Progenitor cell of endocrine pancreas (in vitro differentiated cells): ENCODE measurements at regions not wholly inside any gene's neighbourhood (a gene's known extent, or its start where the extent isn't known, plus 50 kb on each side); places are given as distances from the start of the nearest gene placed in this dataset.

Experiments
- DNase-seq: peaks from one replicate; pipeline ENCODE4 v3.0.0; 2021; ENCODE audit warnings: low spot score; ENCODE audit not compliant: unreplicated experiment
- H3K27ac Mint-ChIP-seq: 2 replicates; pipeline ENCODE4 v1.8.0; 2021; ENCODE audit warnings: mild to moderate bottlenecking, moderate library complexity, mixed read lengths
- H3K27me3 Mint-ChIP-seq: 2 replicates; pipeline ENCODE4 v1.8.0; 2021; ENCODE audit warnings: mixed read lengths
- H3K36me3 Mint-ChIP-seq: 2 replicates; pipeline ENCODE4 v1.8.0; 2022; ENCODE audit warnings: mixed read lengths; ENCODE audit not compliant: insufficient read depth
- H3K4me1 Mint-ChIP-seq: 2 replicates; pipeline ENCODE4 v1.8.0; 2021; ENCODE audit warnings: low read depth, mixed read lengths
- H3K4me3 Mint-ChIP-seq: 2 replicates; pipeline ENCODE4 v1.8.0; 2021; ENCODE audit warnings: low read depth, mild to moderate bottlenecking, moderate library complexity, mixed read lengths
- H3K9me3 Mint-ChIP-seq: 2 replicates; pipeline ENCODE4 v1.8.0; 2021; ENCODE audit warnings: low read depth, mixed read lengths
- TF ChIP-seq, protein P1 (sequence below): fragments of 200-600 bp; sonication (generic); IDR thresholded peaks from one replicate; pipeline ENCODE4 v1.5.0; 2021; ENCODE audit warnings: antibody characterized with exemption, mild to moderate bottlenecking; ENCODE audit not compliant: unreplicated experiment

GRCh38 chrX:36930491-36930890 lies 77.7 kb upstream of the FAM47C start:
- Mint-ChIP-seq H3K27ac (no peak overlapping the region), H3K9me3 (peaks cover 46% of the 10 kb centered on the region), H3K36me3 (no peaks in the 10 kb centered on the region), H3K4me1 (no peaks in the 10 kb centered on the region), H3K27me3 (no peaks in the 10 kb centered on the region), H3K4me3 (no peak overlapping the region)
- TF ChIP-seq, protein P1, sequence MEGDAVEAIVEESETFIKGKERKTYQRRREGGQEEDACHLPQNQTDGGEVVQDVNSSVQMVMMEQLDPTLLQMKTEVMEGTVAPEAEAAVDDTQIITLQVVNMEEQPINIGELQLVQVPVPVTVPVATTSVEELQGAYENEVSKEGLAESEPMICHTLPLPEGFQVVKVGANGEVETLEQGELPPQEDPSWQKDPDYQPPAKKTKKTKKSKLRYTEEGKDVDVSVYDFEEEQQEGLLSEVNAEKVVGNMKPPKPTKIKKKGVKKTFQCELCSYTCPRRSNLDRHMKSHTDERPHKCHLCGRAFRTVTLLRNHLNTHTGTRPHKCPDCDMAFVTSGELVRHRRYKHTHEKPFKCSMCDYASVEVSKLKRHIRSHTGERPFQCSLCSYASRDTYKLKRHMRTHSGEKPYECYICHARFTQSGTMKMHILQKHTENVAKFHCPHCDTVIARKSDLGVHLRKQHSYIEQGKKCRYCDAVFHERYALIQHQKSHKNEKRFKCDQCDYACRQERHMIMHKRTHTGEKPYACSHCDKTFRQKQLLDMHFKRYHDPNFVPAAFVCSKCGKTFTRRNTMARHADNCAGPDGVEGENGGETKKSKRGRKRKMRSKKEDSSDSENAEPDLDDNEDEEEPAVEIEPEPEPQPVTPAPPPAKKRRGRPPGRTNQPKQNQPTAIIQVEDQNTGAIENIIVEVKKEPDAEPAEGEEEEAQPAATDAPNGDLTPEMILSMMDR, result no peak
- DNase-seq, result no peak

DNA sequence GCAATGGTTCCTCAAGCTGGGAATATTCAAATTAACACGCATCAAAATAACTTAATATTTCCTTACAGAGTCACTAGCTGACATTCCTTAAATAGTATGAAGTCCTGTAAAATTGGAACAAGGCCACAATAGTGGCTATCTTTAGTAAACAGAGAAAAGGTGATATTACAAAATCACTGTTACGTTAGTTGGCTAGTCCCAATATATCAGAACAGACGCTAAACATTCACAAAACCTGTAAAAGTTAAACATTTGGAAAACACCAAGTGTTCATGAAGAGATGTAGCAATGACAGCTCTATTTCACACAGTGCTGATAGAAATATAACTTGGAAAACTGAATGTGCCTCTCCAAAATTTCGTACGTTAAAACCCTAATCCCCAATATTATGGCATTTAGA lies 61.0 kb upstream of the FAM47C start:
- Mint-ChIP-seq H3K9me3 (peaks cover 16% of the 10 kb centered on the region), H3K36me3 (no peaks in the 10 kb centered on the region), H3K27ac (no peak overlapping the region), H3K4me3 (no peak overlapping the region), H3K4me1 (no peaks in the 10 kb centered on the region), H3K27me3 (no peaks in the 10 kb centered on the region)
- TF ChIP-seq, protein P1, result no peak
- no peak for DNase-seq

DNA sequence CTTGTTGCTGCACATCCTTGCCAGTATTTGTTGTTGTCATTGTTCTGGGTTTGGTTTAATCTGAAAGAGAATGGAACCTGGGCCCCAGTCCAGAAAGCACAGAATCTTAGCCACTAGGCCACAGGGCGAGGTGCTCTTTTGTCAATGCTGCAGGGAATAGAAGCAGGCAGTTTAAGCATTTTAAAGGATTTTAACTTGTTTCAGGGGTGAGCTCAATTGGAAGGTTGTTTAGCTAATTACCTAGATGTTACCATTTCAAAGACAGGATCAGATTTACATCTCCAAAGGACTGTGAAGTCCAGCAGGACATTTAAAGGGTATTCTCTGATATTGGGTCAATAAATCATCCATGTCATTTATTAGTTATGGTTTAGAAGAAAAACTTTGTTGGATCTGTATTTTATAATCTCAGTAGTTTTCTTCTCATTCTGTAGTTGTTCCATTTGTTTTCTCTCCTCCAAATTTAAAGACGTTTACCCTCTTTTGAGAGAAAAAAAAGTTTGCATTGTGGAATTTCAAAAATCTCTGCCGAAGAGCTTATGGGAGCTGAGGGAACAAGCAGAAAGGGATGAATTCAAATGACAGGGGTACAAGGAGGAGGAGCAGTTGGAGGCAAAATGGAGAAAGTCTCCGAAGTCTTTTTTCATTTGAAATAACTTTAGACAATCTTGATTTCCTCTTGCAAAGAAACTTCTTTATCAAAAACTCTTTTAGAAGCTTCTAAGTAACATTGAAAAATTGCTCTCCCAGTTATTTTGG lies 57.5 kb upstream of the FAM47C start:
- Mint-ChIP-seq H3K27me3 (no peaks in the 10 kb centered on the region), H3K36me3 (no peaks in the 10 kb centered on the region), H3K4me3 (no peak overlapping the region), H3K9me3 (peaks cover 13% of the 10 kb centered on the region), H3K27ac (no peak overlapping the region), H3K4me1 (no peaks in the 10 kb centered on the region)
- TF ChIP-seq, protein P1, result no peak
- DNase-seq, result no peak

- peaks cover 7% of the 10 kb centered on the region for H3K9me3 Mint-ChIP-seq
- peak overlapping the region; percentile 77 for H3K4me3 Mint-ChIP-seq
- TF ChIP-seq, protein P1, result peak; percentile 50
- H3K27ac Mint-ChIP-seq, result peak overlapping the region; percentile 57
- peak; percentile 44 for DNase-seq
- peaks cover 1% of the 10 kb centered on the region for H3K36me3 Mint-ChIP-seq
- H3K27me3 Mint-ChIP-seq, result no peaks in the 10 kb centered on the region
- peaks cover 11% of the 10 kb centered on the region for H3K4me1 Mint-ChIP-seq
These were observed 50.5 kb upstream of the FAM47C start for GRCh38 chrX:36957425-36958328.
